ENCODE measurements at regions not wholly inside any gene's neighbourhood (a gene's known extent, or its start where the extent isn't known, plus 50 kb on each side); places are given as distances from the start of the nearest gene placed in this dataset.
A peak's percentile ranks its signal among the peaks of the same experiment; 100 is the strongest.

- no peak for ATAC-seq (ENCODE audit: insufficient read depth, low FRiP score)
- H3K27me3 ChIP-seq (ENCODE audit: control insufficient read depth in 3 of 3, insufficient read depth in 3 of 3, low read length in 2 of 3), result no peaks in the 10 kb centered on the region
- peaks cover 0 to 2% (median 0%) of the 10 kb centered on the region in 4 donors for H3K9me3 ChIP-seq (ENCODE audit: control insufficient read depth in 4 of 4, insufficient read depth in 3 of 4, low read length in 3 of 4)
- WGBS, 2 donors, result 76 to 90% methylated on average over 3 of the region's 3 CpGs
- H3K36me3 ChIP-seq (ENCODE audit: control insufficient read depth in 4 of 4, insufficient read depth in 4 of 4, low read length in 4 of 4), result no peaks in the 10 kb centered on the region
- no peak for TF ChIP-seq CTCF (IDR thresholded peaks at IDR 0.05; ENCODE audit: control extremely low read depth, extremely low read depth)
- H3K9ac ChIP-seq (ENCODE audit: insufficient read depth in 1 of 2, low read length in 2 of 2), result no peak overlapping the region
- no peak overlapping the region for H3K4me3 ChIP-seq
- peaks cover 0 to 25% (median 9%) of the 10 kb centered on the region in 5 donors for H3K4me1 ChIP-seq (ENCODE audit: control insufficient read depth in 5 of 5, insufficient read depth in 5 of 5, low read length in 5 of 5)
- no peak overlapping the region for H3K27ac ChIP-seq (ENCODE audit: low read depth in 1 of 2, low read length in 1 of 2)
- peak in 1 of 3 donors; percentile 8 for DNase-seq
Measured at GRCh38 chr10:118403967-118404366, 61.8 kb upstream of the FAM204A start.

- Histone ChIP-seq H3K9me3 (ENCODE audit: control insufficient read depth in 4 of 4, insufficient read depth in 3 of 4, low read length in 3 of 4) (peaks cover 0 to 2% (median 0%) of the 10 kb centered on the region in 4 donors), H3K36me3 (ENCODE audit: control insufficient read depth in 4 of 4, insufficient read depth in 4 of 4, low read length in 4 of 4) (no peaks in the 10 kb centered on the region), H3K27ac (ENCODE audit: low read depth in 1 of 2, low read length in 1 of 2) (no peak overlapping the region), H3K4me1 (ENCODE audit: control insufficient read depth in 5 of 5, insufficient read depth in 5 of 5, low read length in 5 of 5) (peaks cover 0 to 25% (median 9%) of the 10 kb centered on the region in 5 donors), H3K4me3 (no peak overlapping the region), H3K27me3 (ENCODE audit: control insufficient read depth in 3 of 3, insufficient read depth in 3 of 3, low read length in 2 of 3) (no peaks in the 10 kb centered on the region), H3K9ac (ENCODE audit: insufficient read depth in 1 of 2, low read length in 2 of 2) (no peak overlapping the region)
- WGBS, 2 donors, result 97% methylated on average over 2 of the region's 2 CpGs
- TF ChIP-seq CTCF (IDR thresholded peaks at IDR 0.05; ENCODE audit: control extremely low read depth, extremely low read depth), result no peak
- no peak for DNase-seq
- no peak for ATAC-seq (ENCODE audit: insufficient read depth, low FRiP score)
Measured at GRCh38 chr10:118401708-118402193, 59.6 kb upstream of the FAM204A start.

- H3K9ac ChIP-seq (ENCODE audit: insufficient read depth in 1 of 2, low read length in 2 of 2), result no peak overlapping the region
- no peak overlapping the region for H3K4me3 ChIP-seq
- H3K27me3 ChIP-seq (ENCODE audit: control insufficient read depth in 3 of 3, insufficient read depth in 3 of 3, low read length in 2 of 3), result no peaks in the 10 kb centered on the region
- no peaks in the 10 kb centered on the region for H3K36me3 ChIP-seq (ENCODE audit: control insufficient read depth in 4 of 4, insufficient read depth in 4 of 4, low read length in 4 of 4)
- no peak for ATAC-seq (ENCODE audit: insufficient read depth, low FRiP score)
- DNase-seq, result no peak
- H3K27ac ChIP-seq (ENCODE audit: low read depth in 1 of 2, low read length in 1 of 2), result no peak overlapping the region
- peaks cover 0 to 2% (median 0%) of the 10 kb centered on the region in 4 donors for H3K9me3 ChIP-seq (ENCODE audit: control insufficient read depth in 4 of 4, insufficient read depth in 3 of 4, low read length in 3 of 4)
- no peaks in the 10 kb centered on the region for H3K4me1 ChIP-seq (ENCODE audit: control insufficient read depth in 5 of 5, insufficient read depth in 5 of 5, low read length in 5 of 5)
- TF ChIP-seq CTCF (IDR thresholded peaks at IDR 0.05; ENCODE audit: control extremely low read depth, extremely low read depth), result no peak
- 86 to 89% methylated on average over 4 of the region's 4 CpGs for WGBS, 2 donors
Measured at GRCh38 chr10:118397391-118397790, 55.3 kb upstream of the FAM204A start.

- no peak overlapping the region for H3K4me3 ChIP-seq
- H3K27ac ChIP-seq (ENCODE audit: low read depth in 1 of 2, low read length in 1 of 2), result no peak overlapping the region
- peaks cover 0 to 2% (median 0%) of the 10 kb centered on the region in 4 donors for H3K9me3 ChIP-seq (ENCODE audit: control insufficient read depth in 4 of 4, insufficient read depth in 3 of 4, low read length in 3 of 4)
- no peaks in the 10 kb centered on the region for H3K4me1 ChIP-seq (ENCODE audit: control insufficient read depth in 5 of 5, insufficient read depth in 5 of 5, low read length in 5 of 5)
- no peak for ATAC-seq (ENCODE audit: insufficient read depth, low FRiP score)
- no peaks in the 10 kb centered on the region for H3K36me3 ChIP-seq (ENCODE audit: control insufficient read depth in 4 of 4, insufficient read depth in 4 of 4, low read length in 4 of 4)
- WGBS, 2 donors, result 72 to 79% methylated on average over 5 of the region's 5 CpGs
- no peak for DNase-seq
- no peak for TF ChIP-seq CTCF (IDR thresholded peaks at IDR 0.05; ENCODE audit: control extremely low read depth, extremely low read depth)
- H3K27me3 ChIP-seq (ENCODE audit: control insufficient read depth in 3 of 3, insufficient read depth in 3 of 3, low read length in 2 of 3), result no peaks in the 10 kb centered on the region
- H3K9ac ChIP-seq (ENCODE audit: insufficient read depth in 1 of 2, low read length in 2 of 2), result no peak overlapping the region
Measured at GRCh38 chr10:118395947-118396346, 53.8 kb upstream of the FAM204A start.
